CD14-positive monocyte (primary cell): ENCODE measurements at regions not wholly inside any gene's neighbourhood (a gene's known extent, or its start where the extent isn't known, plus 50 kb on each side); places are given as distances from the start of the nearest gene placed in this dataset.

ENCODE experiments used
- DNase-seq, 3 donors: peaks; one replicate each; pipeline ENCODE4 v3.0.0-alpha.2; 2011 to 2022
- H2AFZ ChIP-seq: 2 replicates; pipeline ENCODE4 v1.6.0; 2012; ENCODE audit warnings: mild to moderate bottlenecking, low read depth, low read length, inconsistent platforms; ENCODE audit not compliant: insufficient read depth, poor library complexity, severe bottlenecking
- H3K27ac ChIP-seq, 2 donors: 1 replicate in 1 of 2; 2 replicates in 1 of 2; pipeline ENCODE4 v1.5.1; 2012 to 2013; ENCODE audit warnings: low read length in 2 of 2, control low read depth in 1 of 2, inconsistent platforms in 1 of 2, low read depth in 1 of 2, mild to moderate bottlenecking in 1 of 2
- H3K27me3 ChIP-seq, 2 donors: one replicate each; pipeline versions ENCODE4 v1.6.0 to v1.6.1; 2011 to 2013; ENCODE audit warnings: low read length in 2 of 2; ENCODE audit not compliant: control insufficient read depth in 2 of 2, insufficient read depth in 2 of 2
- H3K36me3 ChIP-seq, 2 donors: replicated peaks in 1 of 2; 1 replicate in 1 of 2; 2 replicates in 1 of 2; pipeline versions ENCODE4 v1.5.1 to v1.6.1; 2012 to 2013; ENCODE audit warnings: low read length in 2 of 2, control low read depth in 1 of 2, inconsistent platforms in 1 of 2, mild to moderate bottlenecking in 1 of 2; ENCODE audit not compliant: insufficient read depth in 2 of 2, control insufficient read depth in 1 of 2
- H3K4me1 ChIP-seq, 2 donors: 1 replicate in 1 of 2; 2 replicates in 1 of 2; pipeline versions ENCODE4 v1.5.1 to v1.6.1; 2012 to 2013; ENCODE audit warnings: low read length in 2 of 2, control low read depth in 1 of 2, inconsistent platforms in 1 of 2, mild to moderate bottlenecking in 1 of 2, moderate library complexity in 1 of 2; ENCODE audit not compliant: insufficient read depth in 2 of 2, control insufficient read depth in 1 of 2
- H3K4me2 ChIP-seq: replicated peaks from 2 replicates; pipeline ENCODE3; 2012; ENCODE audit warnings: low read length, moderate library complexity, mild to moderate bottlenecking; ENCODE audit not compliant: poor library complexity, severe bottlenecking; ENCODE audit errors: extremely low read depth
- H3K4me3 ChIP-seq, 3 experiments: fragments of 200-600 bp in 1 of 3; sonication (generic) in 1 of 3; replicated peaks in 1 of 3; 1 replicate in 2 of 3; 2 replicates in 1 of 3; pipeline ENCODE4 v1.5.1; 2011 to 2013; ENCODE audit warnings: low read length in 3 of 3, mild to moderate bottlenecking in 3 of 3, control low read depth in 2 of 3, low read depth in 2 of 3, inconsistent platforms in 1 of 3, moderate library complexity in 1 of 3
- H3K79me2 ChIP-seq: 2 replicates; pipeline ENCODE4 v1.6.0; 2012; ENCODE audit warnings: mild to moderate bottlenecking, control low read depth, inconsistent platforms, low read length, moderate library complexity; ENCODE audit not compliant: insufficient read depth
- H3K9ac ChIP-seq: 2 replicates; pipeline ENCODE4 v1.6.0; 2017; ENCODE audit warnings: low read length, mild to moderate bottlenecking; ENCODE audit not compliant: insufficient read depth, poor library complexity, severe bottlenecking
- H3K9me3 ChIP-seq, 2 donors: replicated peaks in 1 of 2; 1 replicate in 1 of 2; 2 replicates in 1 of 2; pipeline versions ENCODE4 v1.5.1 to v1.6.1; 2012 to 2013; ENCODE audit warnings: low read length in 2 of 2, control low read depth in 1 of 2; ENCODE audit not compliant: control insufficient read depth in 1 of 2, insufficient read depth in 1 of 2
- H4K20me1 ChIP-seq: 2 replicates; pipeline ENCODE4 v1.6.0; 2012; ENCODE audit warnings: mild to moderate bottlenecking, low read length, control low read depth, moderate library complexity; ENCODE audit not compliant: insufficient read depth
- H3K27ac Mint-ChIP-seq, 7 donors: one replicate each; pipeline ENCODE4 v1.8.0; 2020; ENCODE audit warnings: mild to moderate bottlenecking in 7 of 7, mixed read lengths in 7 of 7, moderate library complexity in 6 of 7, inconsistent platforms in 2 of 7
- H3K27me3 Mint-ChIP-seq, 3 donors: one replicate each; pipeline ENCODE4 v1.8.0; 2021 to 2022; ENCODE audit warnings: low read depth in 3 of 3, mild to moderate bottlenecking in 3 of 3, mixed read lengths in 3 of 3, moderate library complexity in 3 of 3, inconsistent platforms in 1 of 3
- H3K36me3 Mint-ChIP-seq, 2 donors: one replicate each; pipeline ENCODE4 v1.8.0; 2020; ENCODE audit warnings: mixed read lengths in 2 of 2, inconsistent platforms in 1 of 2, mild to moderate bottlenecking in 1 of 2
- H3K4me1 Mint-ChIP-seq: one replicate; pipeline ENCODE4 v1.8.0; 2020; ENCODE audit warnings: mild to moderate bottlenecking, mixed read lengths
- H3K4me3 Mint-ChIP-seq, 2 donors: one replicate each; pipeline ENCODE4 v1.8.0; 2020; ENCODE audit warnings: mild to moderate bottlenecking in 2 of 2, mixed read lengths in 2 of 2, moderate library complexity in 1 of 2
- H3K9me3 Mint-ChIP-seq, 7 donors: one replicate each; pipeline ENCODE4 v1.8.0; 2020 to 2022; ENCODE audit warnings: mixed read lengths in 7 of 7, mild to moderate bottlenecking in 6 of 7, moderate library complexity in 6 of 7, inconsistent platforms in 2 of 7
- WGBS: methylation state at CpG from one replicate; pipeline ENCODE4 v1.1.5; 2013; ENCODE audit warnings: missing lambda C conversion rate; ENCODE audit not compliant: insufficient coverage; 5-methylcytosine and 5-hydroxymethylcytosine counted together
- intact Hi-C, 2 donors: fragments of 100-400 bp; cut with micrococcal nuclease; formaldehyde crosslinking; loops; one replicate each; pipeline versions ENCODE4 v1.15.0 to v1.15.1; 2023
- TF ChIP-seq, protein P1 (sequence below): fragments of 200-600 bp; IDR thresholded peaks from one replicate; pipeline ENCODE4 v1.8.0; 2022; ENCODE audit warnings: antibody characterized with exemption, mild to moderate bottlenecking

DNA sequence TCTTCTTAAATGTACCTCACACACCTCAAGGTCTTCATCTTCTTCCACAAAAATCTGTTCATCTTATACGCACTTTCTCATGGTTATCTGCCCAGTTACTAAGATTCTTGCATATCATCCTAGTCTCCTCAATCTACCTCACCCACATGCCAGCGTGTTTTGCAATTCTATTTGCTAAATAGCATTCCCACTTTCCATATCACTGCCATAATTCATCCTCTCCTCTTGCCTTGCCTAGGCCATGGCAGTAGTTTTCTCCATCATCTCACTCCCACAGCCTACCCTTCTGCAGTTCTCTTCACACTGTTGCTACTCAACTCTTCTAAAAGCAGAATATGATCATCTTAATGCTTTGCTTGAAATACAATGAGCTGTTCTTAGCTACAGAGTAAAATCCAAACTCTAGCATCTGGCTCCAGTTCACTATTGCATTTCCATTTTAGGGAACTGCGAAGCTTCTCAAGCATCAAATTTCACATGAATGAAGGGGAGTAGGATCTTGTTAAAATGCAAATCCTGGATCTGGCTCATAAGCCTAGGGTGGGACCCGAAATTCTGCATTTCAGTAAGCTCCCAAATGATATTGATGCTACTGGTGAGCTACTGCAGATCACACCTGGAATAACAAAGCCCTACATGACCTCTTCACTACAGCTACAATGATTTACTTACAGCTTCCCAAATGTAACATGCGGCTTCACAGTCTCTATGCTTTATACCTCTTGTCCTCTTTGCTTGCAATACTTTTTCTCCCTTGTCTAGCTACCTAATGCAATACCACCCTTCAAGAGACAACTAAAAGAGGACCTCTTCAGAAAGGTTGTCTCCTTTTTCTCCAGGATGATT, 293.9 kb downstream of the SATB2 start:
- Histone ChIP-seq H3K4me3 (no peak overlapping the region), H2AFZ (no peak overlapping the region), H4K20me1 (no peaks in the 10 kb centered on the region), H3K9me3 (no peaks in the 10 kb centered on the region), H3K4me2 (no peak overlapping the region), H3K27ac (no peak overlapping the region), H3K36me3 (no peaks in the 10 kb centered on the region), H3K27me3 (no peaks in the 10 kb centered on the region), H3K4me1 (no peaks in the 10 kb centered on the region), H3K9ac (no peak overlapping the region), H3K79me2 (no peaks in the 10 kb centered on the region)
- H3K9me3 Mint-ChIP-seq, result peaks cover 0 to 5% (median 0%) of the 10 kb centered on the region in 7 donors
- DNase-seq, result no peak
- intact Hi-C loops, result no loop called here
- no peaks in the 10 kb centered on the region for H3K27me3 Mint-ChIP-seq
- H3K36me3 Mint-ChIP-seq, result no peaks in the 10 kb centered on the region
- no peak overlapping the region for H3K27ac Mint-ChIP-seq
- TF ChIP-seq, protein P1, sequence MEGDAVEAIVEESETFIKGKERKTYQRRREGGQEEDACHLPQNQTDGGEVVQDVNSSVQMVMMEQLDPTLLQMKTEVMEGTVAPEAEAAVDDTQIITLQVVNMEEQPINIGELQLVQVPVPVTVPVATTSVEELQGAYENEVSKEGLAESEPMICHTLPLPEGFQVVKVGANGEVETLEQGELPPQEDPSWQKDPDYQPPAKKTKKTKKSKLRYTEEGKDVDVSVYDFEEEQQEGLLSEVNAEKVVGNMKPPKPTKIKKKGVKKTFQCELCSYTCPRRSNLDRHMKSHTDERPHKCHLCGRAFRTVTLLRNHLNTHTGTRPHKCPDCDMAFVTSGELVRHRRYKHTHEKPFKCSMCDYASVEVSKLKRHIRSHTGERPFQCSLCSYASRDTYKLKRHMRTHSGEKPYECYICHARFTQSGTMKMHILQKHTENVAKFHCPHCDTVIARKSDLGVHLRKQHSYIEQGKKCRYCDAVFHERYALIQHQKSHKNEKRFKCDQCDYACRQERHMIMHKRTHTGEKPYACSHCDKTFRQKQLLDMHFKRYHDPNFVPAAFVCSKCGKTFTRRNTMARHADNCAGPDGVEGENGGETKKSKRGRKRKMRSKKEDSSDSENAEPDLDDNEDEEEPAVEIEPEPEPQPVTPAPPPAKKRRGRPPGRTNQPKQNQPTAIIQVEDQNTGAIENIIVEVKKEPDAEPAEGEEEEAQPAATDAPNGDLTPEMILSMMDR, result no peak
- WGBS, result 73% methylated on average over 4 of the region's 5 CpGs
- H3K4me1 Mint-ChIP-seq, result no peaks in the 10 kb centered on the region
- H3K4me3 Mint-ChIP-seq, result no peak overlapping the region

DNA sequence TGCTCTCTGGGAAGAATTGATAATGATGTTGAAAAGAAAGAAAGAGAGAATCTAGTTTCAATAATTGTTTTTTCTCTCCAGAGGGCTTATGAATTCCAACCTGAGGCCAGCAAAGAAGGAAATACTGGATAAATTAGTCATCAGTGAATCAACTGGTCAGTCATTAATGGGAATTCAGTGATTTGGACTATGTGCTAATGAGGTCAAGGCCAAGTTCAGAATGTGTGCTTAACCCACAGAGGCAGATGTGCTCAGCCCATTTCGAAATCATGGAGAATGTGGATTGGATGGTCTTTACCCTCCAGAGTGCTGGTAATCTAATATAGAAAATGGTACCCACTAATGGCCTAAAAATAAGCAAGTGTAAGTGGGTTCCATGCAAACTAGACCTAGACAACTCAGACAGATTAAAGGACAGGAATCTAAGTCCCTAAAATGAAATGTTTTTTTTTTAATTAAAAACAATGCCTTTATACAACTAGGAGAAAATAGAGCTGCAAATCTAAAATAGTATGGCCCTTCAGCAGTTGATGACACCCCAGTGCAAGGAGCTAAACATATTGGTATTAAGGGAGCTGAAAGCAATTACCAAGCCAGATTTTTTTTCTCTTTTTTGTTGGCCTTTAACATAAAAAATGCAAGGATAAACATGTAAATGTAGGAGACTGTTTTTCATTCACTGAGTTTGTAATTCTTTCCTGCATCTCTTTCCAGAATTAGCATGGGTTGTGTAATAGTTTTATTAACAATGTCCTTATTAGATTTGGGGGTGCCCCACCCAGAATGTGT, 296.9 kb downstream of the SATB2 start:
- Mint-ChIP-seq H3K36me3 (no peaks in the 10 kb centered on the region), H3K27me3 (no peaks in the 10 kb centered on the region), H3K4me1 (no peaks in the 10 kb centered on the region), H3K27ac (no peak overlapping the region), H3K9me3 (peaks cover 0 to 14% (median 5%) of the 10 kb centered on the region in 7 donors), H3K4me3 (no peak overlapping the region)
- no peaks in the 10 kb centered on the region for H3K27me3 ChIP-seq
- no peaks in the 10 kb centered on the region for H4K20me1 ChIP-seq
- no peak for DNase-seq
- H3K79me2 ChIP-seq, result no peaks in the 10 kb centered on the region
- H3K9me3 ChIP-seq, result no peaks in the 10 kb centered on the region
- no peaks in the 10 kb centered on the region for H3K36me3 ChIP-seq
- no peak overlapping the region for H3K4me3 ChIP-seq
- TF ChIP-seq, protein P1, result no peak
- H2AFZ ChIP-seq, result no peak overlapping the region
- no CpG with 5 or more reads among the region's 1 CpG for WGBS
- no peak overlapping the region for H3K9ac ChIP-seq
- H3K4me2 ChIP-seq, result no peak overlapping the region
- intact Hi-C loops, result no loop called here
- H3K27ac ChIP-seq, result no peak overlapping the region
- H3K4me1 ChIP-seq, result no peaks in the 10 kb centered on the region
